ENCODE measurements at regions not wholly inside any gene's neighbourhood (a gene's known extent, or its start where the extent isn't known, plus 50 kb on each side); places are given as distances from the start of the nearest gene placed in this dataset.

DNA sequence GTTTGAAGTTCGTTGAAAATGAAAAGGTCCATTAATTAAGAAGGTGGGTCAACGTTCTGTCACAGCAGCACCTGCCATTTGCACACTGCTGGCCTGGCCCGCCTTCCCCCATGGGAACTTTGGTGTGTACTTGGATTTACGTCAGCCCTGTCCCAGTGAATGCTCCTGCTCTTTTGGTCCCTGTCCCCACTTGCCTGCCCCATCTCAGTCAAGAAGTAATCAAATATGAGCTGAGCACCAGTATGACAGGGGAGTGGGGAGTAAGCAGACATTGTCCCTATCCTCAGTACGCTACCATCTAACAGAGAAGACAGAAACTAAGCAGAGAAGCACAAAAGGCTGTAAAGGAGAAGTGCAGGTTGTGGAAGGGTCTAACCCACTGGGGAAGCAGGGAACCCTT, 65.1 kb downstream of the SLC4A3 start:
- no peak for DNase-seq

DNA sequence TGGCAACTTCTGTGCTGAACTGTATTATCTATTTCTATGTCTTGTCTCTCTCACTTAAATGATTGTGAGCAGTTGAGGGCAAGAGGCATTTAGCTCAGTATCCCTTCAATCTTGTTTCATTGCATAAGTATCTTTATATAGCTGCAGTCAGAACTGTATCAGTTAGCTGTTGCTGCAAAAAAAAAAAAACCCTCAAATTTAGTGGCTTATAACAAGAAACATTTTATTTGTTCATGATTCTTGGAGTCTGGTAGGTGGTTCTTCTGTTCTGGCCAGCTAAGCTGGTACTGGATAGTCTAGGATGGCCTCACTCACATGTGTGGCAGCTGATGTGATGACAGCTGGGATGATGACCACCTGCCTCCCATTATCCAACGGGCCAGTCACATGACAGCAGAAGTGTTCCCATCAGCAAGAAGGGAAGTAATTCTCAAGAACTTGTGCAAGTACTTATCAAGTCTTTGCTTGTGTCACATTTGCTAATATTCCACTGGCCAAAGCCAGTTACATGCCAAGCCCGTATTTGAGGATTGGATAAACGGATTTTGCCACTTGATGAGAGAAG, 67.8 kb downstream of the SLC4A3 start:
- no peak for DNase-seq

DNA sequence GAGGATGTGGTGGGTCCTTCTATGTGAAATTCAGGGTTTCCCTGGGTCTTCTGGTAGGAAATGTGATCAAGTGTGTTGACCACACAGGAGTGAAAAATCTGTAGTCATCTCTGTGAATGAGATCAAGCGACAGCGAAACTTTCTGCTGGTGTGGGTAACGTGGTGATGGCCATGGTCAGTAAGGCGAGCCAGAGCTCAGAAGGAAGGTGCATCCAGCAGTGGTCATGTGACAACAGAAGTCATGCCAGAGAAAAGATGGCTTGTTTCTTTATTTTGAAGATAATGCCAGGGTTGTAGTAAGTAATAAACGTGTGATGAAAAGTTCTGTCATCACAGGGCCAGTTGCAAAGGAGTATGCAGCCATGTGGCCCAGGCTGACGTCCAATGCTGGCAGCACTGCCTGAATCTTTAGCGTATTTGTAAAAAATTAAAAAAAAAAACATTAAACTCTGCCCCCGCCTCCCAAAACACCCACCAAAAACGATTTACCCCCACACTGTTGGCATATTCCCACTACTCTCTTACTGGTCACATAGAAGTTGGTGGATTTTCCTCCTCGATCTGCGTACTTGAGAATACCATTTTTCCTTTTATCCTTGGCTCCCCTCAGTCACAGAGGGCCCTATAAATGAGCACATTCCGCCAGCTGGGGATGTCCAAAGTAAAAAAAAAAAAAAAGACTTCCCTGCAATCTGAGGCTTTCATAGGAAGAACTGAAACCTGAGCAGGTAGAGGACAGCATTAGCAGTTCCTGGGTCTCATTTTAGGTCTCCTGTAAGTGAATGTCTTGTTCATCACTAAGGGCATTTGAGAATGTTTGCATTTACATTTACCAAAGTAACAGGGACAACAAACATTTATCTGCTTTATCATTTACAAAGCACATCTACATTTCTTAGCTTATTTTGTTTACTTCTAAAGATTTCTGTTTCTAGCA, 70.6 kb downstream of the SLC4A3 start:
- DNase-seq: no peak

DNA sequence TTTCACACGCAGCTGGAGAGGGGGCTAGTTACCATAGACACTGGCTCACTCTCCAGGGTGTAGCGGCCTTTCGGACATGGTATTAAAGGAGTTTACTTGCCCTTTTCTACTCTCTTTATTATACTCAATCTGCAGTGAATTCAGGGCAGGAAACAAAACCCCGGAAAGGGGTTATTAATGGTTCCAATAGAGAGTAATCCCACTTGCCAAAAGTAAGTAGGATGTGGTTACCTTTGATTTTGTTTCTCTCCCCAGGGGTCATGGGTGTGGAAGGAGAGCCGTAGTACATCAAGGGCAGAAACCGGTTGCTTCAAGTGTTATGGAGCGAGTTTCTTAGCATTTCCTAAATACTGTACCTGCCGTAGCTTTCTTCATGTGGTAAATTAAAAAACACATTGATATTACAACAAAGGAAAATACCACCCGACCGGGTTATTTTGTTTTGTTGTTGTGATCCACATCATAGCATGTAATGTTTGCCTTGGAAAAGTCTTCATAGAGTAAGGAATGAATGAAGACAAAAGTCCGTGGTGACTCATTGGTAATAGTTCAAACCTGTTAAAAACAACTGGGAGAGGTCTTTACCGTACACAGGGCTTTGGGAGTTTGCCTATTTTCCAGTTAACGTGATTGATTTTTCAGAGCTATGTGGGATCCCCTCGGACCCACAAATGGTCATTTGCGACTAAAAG, 71.5 kb downstream of the SLC4A3 start:
- no peak for DNase-seq

DNA sequence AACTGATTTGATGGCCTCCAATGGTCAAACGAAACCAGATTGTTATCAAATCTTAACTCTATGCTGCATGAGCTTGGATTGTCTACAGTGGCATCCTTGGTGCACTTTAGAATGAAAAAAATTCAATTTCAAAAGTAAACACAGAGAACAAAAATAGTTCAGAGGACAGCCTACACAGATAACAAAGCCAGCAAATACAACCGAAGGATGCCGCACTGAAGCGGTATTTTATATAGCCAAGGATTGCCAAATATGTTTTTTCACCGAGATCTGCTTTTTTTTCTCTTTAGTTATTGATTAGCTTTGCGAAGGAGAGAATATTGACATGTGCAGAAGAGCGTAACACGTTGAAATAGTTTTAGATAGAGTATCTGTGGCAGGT, 72.0 kb downstream of the SLC4A3 start:
- DNase-seq: no peak

DNA sequence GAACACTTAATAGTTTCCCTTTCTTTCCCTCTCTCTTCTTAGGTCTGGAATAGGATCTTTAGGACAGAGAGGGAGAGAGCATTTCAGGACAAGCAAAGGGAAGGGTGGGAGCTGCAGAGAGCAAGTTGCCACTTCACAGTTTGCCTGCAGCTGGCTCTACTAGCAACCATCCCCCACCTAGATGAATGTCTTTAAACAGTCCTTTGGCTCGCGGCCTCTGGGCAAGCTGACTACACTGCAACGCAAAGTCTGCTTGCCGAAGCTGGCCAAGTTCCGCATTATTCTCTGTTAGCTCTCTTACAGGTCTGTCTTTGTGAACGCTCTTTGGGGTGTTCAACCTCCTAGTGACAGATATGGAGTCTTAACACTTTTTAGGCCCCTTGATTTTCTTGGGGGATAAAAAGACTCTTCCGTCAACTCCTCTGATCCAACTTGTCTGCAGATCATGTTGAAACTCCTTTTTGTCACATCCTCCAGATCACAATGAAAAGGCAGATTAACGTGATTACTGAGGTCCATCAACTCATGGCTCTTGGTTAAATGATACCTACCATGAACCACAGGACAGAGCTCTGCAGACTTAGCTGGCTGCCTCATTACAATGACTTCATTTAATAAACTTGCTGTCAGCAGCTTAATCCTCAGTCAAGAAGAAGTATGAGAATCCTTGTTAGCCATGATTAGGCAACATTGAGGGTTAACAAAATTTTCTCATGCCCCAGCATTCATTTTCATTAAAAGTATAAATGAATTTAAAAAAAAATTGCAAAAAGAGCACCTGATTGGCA, 74.6 kb downstream of the SLC4A3 start:
- DNase-seq: peak in 1 of 2 donors; percentile 2

DNA sequence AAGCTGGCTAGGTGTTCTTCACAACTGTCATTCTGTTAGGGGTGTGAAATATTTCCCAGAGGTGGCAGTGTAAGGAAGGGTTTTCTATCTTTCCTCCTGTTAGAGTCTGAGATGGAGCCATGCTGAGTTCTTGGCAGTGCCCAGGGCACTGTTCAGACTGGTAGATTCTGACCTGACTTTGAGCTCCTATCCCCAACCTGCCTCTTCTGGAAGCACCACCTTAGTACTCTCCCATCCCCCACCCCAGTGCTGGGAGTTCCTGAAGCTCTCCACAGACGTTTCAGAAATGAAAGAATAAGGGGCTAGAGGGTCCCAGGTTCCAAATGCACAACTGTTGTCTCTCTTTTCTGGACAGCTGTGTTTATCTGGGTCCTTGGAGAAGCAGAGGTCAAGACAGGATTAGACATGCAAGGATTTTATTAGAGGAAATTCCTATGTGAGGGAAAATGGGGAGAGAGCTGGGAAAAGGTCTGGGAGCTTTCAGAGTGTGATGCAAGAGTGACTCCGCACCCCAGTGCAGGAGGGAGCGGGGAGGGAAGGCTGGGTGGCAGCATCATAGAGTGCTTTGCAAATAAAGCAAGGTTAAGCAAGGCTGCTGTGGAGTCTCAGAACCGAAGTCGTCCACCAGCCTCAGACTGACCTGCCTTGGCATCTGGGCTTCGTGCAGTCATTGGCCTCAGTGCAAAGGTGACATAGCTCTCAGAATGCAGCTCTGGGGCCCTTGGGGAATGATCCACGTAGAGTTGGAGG, 75.5 kb downstream of the SLC4A3 start:
- no peak for DNase-seq

DNA sequence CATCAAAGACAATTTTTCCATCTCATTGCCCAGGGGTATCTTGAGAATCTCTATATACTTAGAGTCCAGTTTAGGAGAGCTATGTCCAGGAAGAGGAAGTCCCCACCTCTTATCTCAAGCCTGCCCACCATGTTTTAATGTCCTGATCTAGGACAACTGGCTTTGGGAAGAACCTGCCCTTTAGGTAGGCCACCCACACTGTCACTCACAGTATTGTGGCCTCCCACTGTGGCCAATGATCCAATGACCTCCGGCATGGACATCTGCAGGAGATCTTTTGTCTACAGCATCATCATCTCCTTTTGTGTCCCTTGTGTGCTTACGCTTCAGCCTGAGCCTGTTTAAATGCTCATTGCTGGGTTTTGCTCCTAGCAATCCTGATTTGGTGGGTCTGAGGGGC, 77.4 kb downstream of the SLC4A3 start:
- no peak for DNase-seq

DNA sequence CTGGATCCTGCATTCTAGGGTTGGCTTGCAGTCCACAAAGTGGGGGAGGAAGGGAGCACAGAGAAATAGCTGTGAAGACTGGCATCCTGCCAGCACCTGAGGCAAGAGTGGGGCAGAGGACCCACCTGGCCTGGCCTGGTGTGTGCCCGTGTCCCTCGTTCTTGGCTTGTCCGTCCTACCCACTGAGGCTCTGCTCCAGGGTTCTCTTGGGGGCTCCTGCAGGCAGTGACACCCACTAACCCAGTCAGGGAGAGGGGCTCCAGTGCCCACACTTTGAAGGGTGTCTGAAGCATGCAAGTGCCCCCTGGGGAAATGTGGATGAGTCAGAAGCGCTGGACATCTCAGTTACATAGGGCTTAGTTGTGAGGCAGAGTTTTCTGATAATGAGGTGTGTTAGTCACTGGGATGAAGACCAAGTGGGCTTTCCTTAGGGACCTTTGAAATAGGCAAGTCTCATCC, 79.4 kb downstream of the SLC4A3 start:
- DNase-seq: no peak

DNA sequence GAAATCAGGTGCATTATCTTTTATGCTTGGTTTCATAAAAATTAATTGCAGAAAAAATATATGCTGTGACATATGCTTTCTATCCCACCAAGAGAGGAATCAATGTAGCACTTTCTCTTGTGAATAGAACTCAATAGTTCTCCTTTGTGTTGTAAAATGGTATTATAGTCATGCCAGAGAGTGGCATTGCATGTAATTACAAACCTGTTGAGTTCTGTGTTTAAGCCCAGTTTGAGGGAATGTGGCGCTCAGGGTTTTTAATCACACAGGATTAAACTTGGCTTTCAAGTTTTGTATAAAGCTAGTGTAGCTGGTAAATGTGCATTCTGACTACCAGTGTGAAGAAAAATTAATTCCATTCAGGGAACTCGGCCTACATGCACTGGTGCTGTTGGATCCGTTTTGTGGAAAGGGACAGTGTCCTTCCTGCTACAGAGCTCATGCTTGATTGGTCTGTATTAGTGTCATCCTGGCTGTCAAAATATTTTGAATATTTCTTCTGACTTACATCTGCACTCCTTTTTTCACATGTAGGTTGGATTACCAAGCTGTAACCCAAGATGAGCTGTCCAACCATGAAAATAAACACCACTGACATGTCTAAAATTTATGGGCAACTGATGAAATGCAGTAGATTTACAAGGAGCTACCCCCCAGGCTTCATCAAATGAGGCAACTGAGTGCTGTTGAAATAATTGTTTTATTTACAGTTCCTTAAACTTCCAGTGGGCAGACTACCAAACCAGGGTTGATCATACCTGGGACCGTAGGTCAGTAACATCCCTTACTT, 80.3 kb downstream of the SLC4A3 start:
- DNase-seq: no peak

DNA sequence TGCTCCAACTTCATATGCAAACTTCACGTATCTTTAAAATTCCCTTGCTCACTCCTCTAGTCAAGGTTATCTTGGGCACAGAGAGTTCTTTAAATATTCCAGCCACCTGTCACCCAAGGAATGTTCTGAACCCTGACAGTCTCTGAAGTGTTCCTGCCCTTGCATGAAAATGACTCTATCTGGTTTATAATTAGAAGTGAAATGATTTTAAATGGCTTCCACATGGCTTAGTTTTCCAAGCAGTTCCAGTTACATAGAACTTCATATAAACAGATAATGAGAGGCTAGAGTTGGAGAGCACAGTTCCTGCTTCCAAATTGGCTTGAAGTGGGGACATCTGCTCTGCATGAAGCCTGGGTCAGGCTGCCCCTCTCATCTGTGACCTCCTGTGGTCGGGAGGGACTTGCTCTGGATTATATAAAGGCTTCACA, 81.9 kb downstream of the SLC4A3 start:
- DNase-seq: no peak

DNA sequence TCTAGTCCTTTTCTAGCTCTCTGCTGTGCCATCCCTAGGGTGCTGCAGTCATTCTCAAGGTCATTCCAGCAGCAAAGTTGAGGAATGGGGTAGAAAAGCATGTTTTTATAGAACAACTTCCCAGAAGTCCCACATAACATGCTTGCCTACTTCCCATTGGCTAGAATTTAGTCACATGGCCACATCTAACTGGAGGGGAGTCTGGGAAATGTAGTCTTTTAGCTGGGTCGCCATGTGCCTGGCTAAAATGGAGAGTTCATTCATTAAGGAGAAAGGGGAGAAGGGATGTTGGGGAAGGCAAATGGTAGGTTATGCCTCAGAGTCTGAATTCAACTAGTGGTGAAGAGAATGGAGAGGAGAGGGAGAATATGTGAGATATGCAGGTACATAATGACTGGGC, 85.7 kb downstream of the SLC4A3 start:
- no peak for DNase-seq

DNA sequence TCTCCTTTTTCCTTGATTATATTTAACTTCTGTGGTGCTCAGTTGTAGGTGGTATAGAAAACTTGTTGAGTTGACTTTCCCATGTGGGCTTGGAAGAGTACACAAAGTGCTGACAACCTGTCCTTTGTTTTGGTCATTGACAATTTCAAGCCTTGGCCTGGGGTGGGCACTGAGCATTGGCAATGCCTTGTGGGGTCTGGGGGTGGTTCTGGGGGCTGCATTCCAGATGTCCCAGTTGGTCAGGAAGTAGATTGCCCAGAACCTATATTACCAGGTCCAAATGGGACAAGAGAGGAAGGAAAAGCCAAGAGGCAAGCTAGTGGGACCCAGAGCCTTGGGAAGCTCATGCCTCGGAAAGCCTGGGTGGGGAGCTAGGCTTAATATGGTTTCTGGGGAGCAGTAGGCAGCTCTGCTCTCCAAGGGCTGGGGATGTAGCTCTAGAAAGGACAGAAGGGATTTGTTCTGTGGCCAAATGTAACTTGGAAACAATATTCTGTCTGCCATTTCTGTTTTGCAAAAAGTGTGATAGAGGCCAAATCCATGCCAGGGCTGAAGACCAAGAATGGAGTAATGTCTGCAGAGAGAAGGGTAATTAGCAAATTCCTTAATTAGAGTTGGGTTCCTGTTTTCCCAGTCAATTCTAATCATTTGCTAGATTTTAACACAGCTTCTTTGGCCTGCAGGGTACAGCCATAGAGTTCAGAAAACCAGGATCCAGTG, 87.4 kb downstream of the SLC4A3 start:
- DNase-seq: no peak

DNA sequence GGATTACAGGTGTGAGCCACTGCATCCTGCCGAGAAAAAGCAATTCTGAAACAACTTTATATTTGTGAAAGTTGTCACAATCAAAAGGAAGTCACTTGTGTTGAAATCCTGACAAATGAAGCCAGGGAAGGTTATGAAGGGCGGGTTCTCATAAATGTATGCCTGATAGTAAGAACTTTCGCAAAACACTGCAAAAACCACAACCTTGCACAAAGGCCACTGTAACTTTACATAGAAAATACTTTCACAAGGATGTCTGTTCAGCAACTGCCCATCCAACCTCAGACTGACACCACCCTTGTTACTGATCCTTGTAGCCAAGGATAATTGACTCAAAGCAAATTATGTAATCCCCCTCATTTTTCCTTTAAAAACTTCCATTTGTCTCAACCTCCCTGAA, 90.6 kb downstream of the SLC4A3 start:
- no peak for DNase-seq

DNA sequence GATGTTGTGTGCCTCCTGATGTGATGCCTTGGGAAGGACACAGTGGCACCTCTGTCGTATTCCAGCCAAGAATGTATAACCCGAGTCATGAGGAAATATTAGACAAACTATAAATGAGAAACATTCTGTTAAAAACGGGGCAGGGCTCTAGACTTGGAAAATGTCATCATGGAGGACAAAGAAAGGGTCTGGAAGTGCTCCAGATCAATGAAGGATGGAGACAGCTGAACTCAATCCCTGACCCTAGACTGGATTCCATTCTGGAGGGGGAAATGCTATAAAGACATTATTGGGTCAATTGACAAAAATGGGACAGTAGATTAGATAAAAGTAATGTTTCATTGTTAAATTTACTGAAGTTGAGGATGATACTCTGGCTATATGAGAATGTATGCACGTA, 92.1 kb downstream of the SLC4A3 start:
- no peak for DNase-seq

DNA sequence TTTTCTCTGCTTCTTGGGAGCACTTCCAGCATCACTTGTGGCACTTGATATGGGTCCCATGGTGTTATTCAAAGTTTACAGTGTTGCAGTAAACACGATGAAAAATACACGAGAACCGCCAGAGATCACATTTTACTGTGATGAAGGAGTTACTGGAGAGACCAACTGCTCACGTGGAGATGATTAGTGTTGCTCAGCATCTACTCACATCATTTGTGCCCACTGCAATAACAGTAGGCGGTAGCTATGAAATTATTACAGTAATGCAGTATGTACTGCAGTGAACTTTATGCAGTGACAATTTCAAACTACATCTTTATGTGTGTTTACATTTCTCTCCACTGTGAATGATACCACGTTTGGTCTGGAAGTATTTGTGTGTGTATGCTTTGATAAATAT, 93.5 kb downstream of the SLC4A3 start:
- DNase-seq: no peak

DNA sequence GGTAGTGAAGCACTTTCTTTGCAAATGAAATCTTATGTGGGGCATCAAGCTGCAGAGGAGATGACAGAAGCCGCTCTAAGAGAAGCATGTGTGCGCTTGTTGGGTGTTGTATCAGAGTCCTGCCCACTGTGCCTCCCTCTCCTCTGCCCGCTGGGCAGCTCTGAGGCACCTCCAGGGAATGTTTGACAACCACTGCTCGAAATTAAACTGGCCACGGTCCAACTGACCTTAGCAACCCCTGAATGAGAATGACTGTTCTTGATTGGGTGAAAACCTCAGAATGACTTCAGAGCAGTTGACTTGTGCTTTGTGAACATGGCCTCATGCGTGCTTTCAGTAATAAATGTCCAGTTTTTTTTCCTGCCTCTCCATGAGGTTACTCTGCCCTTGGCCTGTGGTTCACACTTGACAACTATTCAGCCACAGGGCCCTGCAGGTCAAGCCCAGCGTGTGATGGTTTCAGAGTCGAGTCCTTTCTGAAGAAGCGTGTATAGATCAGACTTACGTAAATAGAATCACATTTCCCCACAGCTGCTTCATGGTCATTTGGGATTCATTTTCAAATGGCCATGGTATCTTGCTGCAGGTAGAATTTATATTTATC, 94.9 kb downstream of the SLC4A3 start:
- DNase-seq: no peak

DNA sequence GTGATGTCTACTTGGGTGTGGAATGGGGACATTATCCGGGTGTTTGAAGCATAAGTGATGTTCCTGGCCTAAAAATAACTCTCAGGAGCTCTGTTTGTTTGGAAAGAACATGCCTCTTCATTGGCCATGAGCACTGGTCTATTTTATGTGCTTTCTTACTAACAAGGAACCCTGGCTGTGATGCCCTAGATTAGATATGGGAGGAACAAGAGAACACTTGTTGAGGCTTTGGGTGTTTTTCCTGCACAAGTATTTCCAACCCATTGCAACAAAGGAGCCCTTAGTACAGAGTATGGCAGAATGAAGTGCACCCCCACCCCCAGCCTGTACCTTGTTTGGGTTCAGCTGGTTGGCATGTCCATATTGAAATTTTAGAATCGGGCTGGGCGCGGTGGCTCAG, 95.9 kb downstream of the SLC4A3 start:
- no peak for DNase-seq

DNA sequence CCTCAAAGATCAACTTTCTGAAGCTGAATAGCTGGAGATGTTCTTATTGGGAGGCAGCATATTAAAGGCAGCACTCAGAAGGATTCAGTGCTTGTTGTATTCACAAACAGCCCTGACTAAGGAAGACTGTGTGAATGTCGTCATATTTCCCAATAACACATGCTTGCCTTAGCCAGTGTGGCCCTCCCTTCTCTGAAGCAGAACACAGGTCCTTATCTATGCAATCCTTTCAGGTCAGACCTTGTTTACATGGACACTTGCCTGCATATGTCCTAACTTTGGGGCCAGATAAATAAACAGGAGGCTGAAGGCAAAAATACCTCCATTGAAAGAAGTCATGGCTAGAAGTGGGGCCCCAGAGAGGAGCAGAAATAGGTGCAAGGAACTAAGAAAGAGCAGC, 97.2 kb downstream of the SLC4A3 start:
- DNase-seq: no peak

DNA sequence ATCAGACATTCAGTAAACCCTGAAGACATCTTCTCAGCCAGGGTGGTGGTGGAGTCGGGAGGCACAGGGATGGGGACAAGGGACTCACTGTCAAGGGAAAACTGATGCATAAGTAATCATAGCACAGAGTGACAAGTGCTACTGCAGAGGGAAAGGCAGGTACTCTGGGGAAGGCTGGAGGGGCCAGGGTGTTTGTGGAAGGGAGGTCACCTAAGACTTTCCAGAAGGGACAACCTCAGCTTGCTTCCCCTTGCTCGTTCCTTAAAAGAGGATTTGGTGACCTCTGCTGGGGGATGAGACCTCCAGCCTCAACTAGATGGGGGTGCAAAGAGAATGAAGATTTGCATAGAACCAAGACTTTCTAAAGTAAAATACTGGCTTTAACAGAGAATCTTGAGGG, 99.5 kb downstream of the SLC4A3 start:
- DNase-seq: no peak

Data from hippocampal formation (tissue), 2 donors.